Smooth muscle cell (in vitro differentiated cells): ENCODE measurements at regions not wholly inside any gene's neighbourhood (a gene's known extent, or its start where the extent isn't known, plus 50 kb on each side); places are given as distances from the start of the nearest gene placed in this dataset.

Experiments
- DNase-seq: peaks from one replicate; lab custom pipeline; 2025; ENCODE audit not compliant: unreplicated experiment; lab: John Stamatoyannopoulos, UW
- H2AFZ ChIP-seq: fragments of 200-600 bp; sonication (generic); 2 replicates; pipeline ENCODE4 v1.6.0; 2016; ENCODE audit warnings: antibody characterized with exemption, low read depth, mild to moderate bottlenecking
- H3F3A ChIP-seq: fragments of 200-600 bp; sonication (generic); 2 replicates; pipeline ENCODE4 v1.6.0; 2017; ENCODE audit warnings: antibody characterized with exemption, low read depth
- H3K27ac ChIP-seq: fragments of 200-600 bp; sonication (generic); 2 replicates; pipeline ENCODE4 v1.5.1; 2016; ENCODE audit warnings: low read depth, mild to moderate bottlenecking
- H3K27me3 ChIP-seq: fragments of 200-600 bp; sonication (generic); 2 replicates; pipeline ENCODE4 v1.6.1; 2016; ENCODE audit warnings: low read depth, mild to moderate bottlenecking
- H3K36me3 ChIP-seq: fragments of 200-600 bp; sonication (generic); 2 replicates; pipeline ENCODE4 v1.5.1; 2016; ENCODE audit warnings: low read depth
- H3K4me1 ChIP-seq: fragments of 200-600 bp; sonication (generic); 2 replicates; pipeline ENCODE4 v1.5.1; 2016; ENCODE audit warnings: low read depth
- H3K4me2 ChIP-seq: fragments of 200-600 bp; sonication (generic); 2 replicates; pipeline ENCODE4 v1.6.0; 2016; ENCODE audit warnings: mild to moderate bottlenecking
- H3K4me3 ChIP-seq: fragments of 200-600 bp; sonication (generic); 2 replicates; pipeline ENCODE4 v1.5.1; 2016; ENCODE audit warnings: mild to moderate bottlenecking
- H3K79me2 ChIP-seq: fragments of 200-600 bp; sonication (generic); 2 replicates; pipeline ENCODE4 v1.6.0; 2016; ENCODE audit warnings: low read depth, mild to moderate bottlenecking
- H3K9ac ChIP-seq: fragments of 200-600 bp; sonication (generic); 2 replicates; pipeline ENCODE4 v1.6.0; 2016; ENCODE audit warnings: low read depth
- H3K9me3 ChIP-seq: fragments of 200-600 bp; sonication (generic); replicated peaks from 2 replicates; pipeline ENCODE4 v1.5.1; 2016; ENCODE audit warnings: low read depth
- H4K20me1 ChIP-seq: fragments of 200-600 bp; sonication (generic); 2 replicates; pipeline ENCODE4 v1.6.0; 2016; ENCODE audit warnings: low read depth
- CTCF ChIP-seq: fragments of 200-600 bp; sonication (generic); IDR thresholded peaks from 2 replicates; pipeline ENCODE4 v1.5.1; 2017; ENCODE audit warnings: borderline replicate concordance, mild to moderate bottlenecking, antibody characterized with exemption; ENCODE audit not compliant: insufficient read depth, poor library complexity, severe bottlenecking
- WGBS: methylation state at CpG from one replicate; pipeline ENCODE4 v1.1.7; 2016; ENCODE audit warnings: low lambda C conversion rate; 5-methylcytosine and 5-hydroxymethylcytosine counted together

DNA sequence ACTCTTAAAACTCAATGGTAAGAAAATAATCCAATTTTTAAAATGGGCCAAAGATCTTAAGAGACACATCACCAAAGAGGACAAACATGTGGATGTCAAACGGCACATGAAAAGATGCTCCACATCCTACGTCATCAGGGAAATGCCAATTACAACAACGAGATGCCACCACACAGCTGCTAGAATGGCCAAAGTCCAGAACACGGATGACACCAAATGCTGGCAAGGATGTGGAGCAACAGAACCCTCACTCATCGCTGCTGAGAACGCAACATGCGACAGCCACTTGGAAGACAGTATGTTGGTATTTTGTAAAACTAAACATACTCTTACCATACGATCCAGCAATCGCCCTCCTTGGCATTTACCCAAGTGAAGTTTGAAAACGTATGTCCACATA is 132.8 kb upstream of the CDH4 start:
- no peak for TF ChIP-seq CTCF
- no peak overlapping the region for H3K27ac ChIP-seq
- H3F3A ChIP-seq: no peaks in the 10 kb centered on the region
- DNase-seq: no peak
- peaks cover 7% of the 10 kb centered on the region for H3K27me3 ChIP-seq
- no peak overlapping the region for H3K4me3 ChIP-seq
- no peaks in the 10 kb centered on the region for H3K79me2 ChIP-seq
- no peaks in the 10 kb centered on the region for H4K20me1 ChIP-seq
- no peak overlapping the region for H3K9ac ChIP-seq
- no peaks in the 10 kb centered on the region for H3K9me3 ChIP-seq
- WGBS: 91% methylated on average over 10 of the region's 10 CpGs
- no peak overlapping the region for H3K4me2 ChIP-seq
- H3K36me3 ChIP-seq: no peaks in the 10 kb centered on the region
- H3K4me1 ChIP-seq: no peaks in the 10 kb centered on the region
- no peak overlapping the region for H2AFZ ChIP-seq

- H4K20me1 ChIP-seq: no peaks in the 10 kb centered on the region
- no peak overlapping the region for H2AFZ ChIP-seq
- no peaks in the 10 kb centered on the region for H3F3A ChIP-seq
- no peak overlapping the region for H3K4me2 ChIP-seq
- H3K27me3 ChIP-seq: peaks cover 7% of the 10 kb centered on the region
- no peak for TF ChIP-seq CTCF
- no peak for DNase-seq
- WGBS: 73% methylated on average over 12 of the region's 12 CpGs
- H3K4me3 ChIP-seq: no peak overlapping the region
- no peaks in the 10 kb centered on the region for H3K9me3 ChIP-seq
- no peaks in the 10 kb centered on the region for H3K36me3 ChIP-seq
- no peaks in the 10 kb centered on the region for H3K4me1 ChIP-seq
- no peak overlapping the region for H3K9ac ChIP-seq
- no peaks in the 10 kb centered on the region for H3K79me2 ChIP-seq
- H3K27ac ChIP-seq: no peak overlapping the region
Observed at GRCh38 chr20:61119794-61120410, 132.2 kb upstream of the CDH4 start.

DNA sequence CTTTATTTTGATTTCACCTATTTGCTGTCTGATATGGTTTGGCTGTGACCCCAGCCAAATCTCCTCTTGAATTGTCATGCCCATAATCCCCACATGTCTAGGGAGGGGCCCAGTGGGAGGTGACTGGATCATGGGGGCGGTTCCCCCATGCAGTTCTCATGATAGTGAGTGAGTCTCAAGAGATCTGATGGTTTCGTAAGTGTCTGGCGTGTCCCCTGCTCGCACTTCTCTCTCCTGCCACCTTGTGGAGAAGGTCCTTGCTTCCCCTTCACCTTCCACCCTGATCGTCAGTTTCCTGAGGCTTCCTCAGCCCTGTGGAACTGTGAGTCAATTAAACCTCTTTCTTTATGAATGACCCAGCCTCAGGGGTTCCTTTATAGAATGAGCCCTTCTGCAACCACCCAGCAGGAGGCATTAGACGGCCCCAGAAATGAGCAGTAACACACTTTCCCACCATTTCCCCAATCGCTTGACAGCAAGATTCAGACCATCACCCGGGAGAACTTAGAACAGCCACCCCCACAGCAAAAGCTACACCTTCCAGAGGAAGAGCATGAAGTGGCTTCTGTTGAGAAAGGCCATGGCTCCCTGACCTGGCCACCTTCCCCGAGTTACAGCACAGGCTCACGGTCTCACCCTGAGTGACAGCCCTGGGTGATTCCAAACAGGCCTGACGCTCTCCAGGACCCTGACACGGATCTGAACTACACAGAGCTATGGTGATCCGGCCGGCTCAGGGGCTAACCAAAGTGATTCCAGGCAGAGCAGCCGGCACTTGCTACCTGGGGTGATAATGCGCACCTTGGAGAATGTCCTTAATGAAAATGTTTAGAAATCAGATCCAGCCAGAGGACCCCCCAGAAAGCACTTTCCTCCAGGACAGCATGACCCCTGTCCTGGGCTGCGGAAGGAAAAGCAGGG is 131.2 kb upstream of the CDH4 start:
- H3K9ac ChIP-seq: no peak overlapping the region
- TF ChIP-seq CTCF: peak; percentile 59
- H3K79me2 ChIP-seq: no peaks in the 10 kb centered on the region
- H3K9me3 ChIP-seq: no peaks in the 10 kb centered on the region
- H2AFZ ChIP-seq: no peak overlapping the region
- H3K4me2 ChIP-seq: no peak overlapping the region
- no peak overlapping the region for H3K4me3 ChIP-seq
- WGBS: 43% methylated on average over 17 of the region's 17 CpGs
- peaks cover 7% of the 10 kb centered on the region for H3K27me3 ChIP-seq
- no peak for DNase-seq
- no peaks in the 10 kb centered on the region for H3F3A ChIP-seq
- no peak overlapping the region for H3K27ac ChIP-seq
- H3K36me3 ChIP-seq: no peaks in the 10 kb centered on the region
- H3K4me1 ChIP-seq: no peaks in the 10 kb centered on the region
- no peaks in the 10 kb centered on the region for H4K20me1 ChIP-seq
